ENCODE measurements at regions not wholly inside any gene's neighbourhood (a gene's known extent, or its start where the extent isn't known, plus 50 kb on each side); places are given as distances from the start of the nearest gene placed in this dataset.
A peak's percentile ranks its signal among the peaks of the same experiment; 100 is the strongest.
"Not testable (repeated sequence)": the region's sequence is repeated elsewhere in the genome, so short reads cannot be mapped to it uniquely, and the experiment has no call there.

DNA sequence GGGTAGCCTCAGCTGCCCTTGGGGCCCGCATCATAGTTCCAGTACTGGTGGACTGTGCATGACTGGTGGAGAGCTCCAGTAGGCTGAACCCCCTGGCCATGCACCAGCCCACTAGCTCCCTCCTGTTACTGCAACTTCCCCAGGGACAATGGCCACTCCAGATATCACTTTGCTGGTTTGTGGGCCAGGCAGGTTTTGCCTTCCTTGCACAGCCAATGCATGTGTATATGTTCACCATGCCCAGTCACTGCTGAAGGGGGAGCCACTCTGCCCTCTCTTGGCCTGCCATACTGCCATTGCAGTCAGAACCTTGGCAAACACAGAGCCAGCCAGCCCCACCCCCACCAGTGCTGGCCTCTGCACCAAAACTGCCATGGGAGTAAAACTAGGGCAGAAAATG, 2095.3 kb upstream of the RAG2 start:
- TF ChIP-seq, protein P1, sequence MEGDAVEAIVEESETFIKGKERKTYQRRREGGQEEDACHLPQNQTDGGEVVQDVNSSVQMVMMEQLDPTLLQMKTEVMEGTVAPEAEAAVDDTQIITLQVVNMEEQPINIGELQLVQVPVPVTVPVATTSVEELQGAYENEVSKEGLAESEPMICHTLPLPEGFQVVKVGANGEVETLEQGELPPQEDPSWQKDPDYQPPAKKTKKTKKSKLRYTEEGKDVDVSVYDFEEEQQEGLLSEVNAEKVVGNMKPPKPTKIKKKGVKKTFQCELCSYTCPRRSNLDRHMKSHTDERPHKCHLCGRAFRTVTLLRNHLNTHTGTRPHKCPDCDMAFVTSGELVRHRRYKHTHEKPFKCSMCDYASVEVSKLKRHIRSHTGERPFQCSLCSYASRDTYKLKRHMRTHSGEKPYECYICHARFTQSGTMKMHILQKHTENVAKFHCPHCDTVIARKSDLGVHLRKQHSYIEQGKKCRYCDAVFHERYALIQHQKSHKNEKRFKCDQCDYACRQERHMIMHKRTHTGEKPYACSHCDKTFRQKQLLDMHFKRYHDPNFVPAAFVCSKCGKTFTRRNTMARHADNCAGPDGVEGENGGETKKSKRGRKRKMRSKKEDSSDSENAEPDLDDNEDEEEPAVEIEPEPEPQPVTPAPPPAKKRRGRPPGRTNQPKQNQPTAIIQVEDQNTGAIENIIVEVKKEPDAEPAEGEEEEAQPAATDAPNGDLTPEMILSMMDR (IDR thresholded peaks at IDR 0.05; ENCODE audit: insufficient read depth, missing control alignments), result no peak
- no peak for DNase-seq (ENCODE audit: insufficient read length, low spot score)
- no peak for FAIRE-seq

DNA sequence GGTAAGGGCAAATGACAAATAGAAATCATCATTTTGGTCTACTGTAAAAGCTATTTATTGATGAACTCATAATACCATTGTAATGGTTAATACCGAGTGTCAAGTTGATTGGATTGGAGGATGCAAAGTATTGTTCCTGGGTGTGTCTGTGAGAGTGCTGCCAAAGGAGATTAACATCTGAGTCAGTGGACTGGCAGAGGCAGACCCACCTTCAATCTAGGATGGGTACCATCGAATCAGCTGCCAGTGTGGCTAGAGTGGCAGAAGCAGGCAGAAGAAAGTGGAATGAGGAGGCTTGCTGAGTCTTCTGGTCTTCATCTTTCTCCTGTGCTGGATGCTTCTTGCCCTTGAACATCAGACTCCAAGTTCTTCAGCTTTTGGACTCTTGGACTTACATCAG, 2092.2 kb upstream of the RAG2 start:
- DNase-seq (ENCODE audit: insufficient read length, low spot score); FAIRE-seq: not testable (repeated sequence)

DNA sequence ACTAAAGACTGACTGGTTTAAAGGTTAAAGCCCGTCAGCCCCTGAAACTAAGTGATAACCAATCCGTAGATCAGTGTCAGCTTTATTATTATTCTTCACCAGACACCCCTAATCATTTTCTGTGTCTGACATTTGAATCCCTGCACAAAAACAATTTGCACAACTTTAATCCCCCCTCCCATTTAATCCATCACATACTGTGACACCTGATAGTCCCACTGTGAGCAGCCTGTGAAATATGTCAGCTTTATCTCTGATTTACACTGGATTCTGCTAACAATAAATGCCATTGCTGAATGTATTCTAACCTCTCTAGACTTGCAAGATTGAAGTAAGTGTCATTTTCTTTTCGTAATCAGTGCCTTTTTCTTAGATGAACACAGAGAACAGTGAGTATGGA, 2089.0 kb upstream of the RAG2 start:
- FAIRE-seq (peak; percentile 21), DNase-seq (ENCODE audit: insufficient read length, low spot score) (no peak)
- TF ChIP-seq, protein P1 (IDR thresholded peaks at IDR 0.05; ENCODE audit: insufficient read depth, missing control alignments), result no peak

DNA sequence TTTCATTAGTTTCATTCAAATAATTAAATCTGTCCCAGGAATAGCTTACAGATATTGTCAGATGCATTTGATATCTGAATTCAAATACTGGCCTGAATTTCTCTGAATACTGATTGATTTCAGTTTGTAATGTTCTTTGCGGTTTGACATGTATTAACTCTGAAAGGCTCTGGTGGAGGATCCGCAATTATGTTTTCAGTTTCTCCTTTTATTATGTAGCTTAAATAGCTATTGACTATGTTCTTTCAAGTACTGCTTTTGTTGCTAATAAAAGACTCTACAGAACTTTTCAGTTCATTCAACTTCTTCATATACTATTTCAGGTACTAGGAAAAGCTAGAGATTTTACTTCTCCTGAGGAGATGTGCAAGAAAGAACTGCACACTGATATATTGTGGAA, 2085.4 kb upstream of the RAG2 start:
- TF ChIP-seq, protein P1 (IDR thresholded peaks at IDR 0.05; ENCODE audit: insufficient read depth, missing control alignments), result no peak
- DNase-seq (ENCODE audit: insufficient read length, low spot score) (no peak), FAIRE-seq (no peak)

DNA sequence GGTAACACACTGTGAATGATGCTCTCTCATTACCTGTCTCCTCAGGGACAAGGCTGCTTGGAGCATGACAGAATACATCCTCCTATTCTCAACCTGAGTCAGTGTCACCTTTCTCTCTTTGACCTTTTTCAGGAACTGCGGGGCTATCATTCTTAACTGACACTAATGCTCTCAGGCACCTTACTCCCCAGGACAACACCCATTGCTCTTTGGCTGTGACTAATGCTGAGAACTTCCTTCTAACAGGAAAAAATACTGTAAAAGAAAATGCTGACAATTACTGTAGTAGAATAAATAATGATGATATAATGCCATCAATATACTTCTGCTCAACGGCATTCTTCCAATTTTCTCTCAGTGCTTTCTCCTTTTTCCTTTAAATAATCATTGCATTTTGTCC, 2082.7 kb upstream of the RAG2 start:
- no peak for FAIRE-seq
- TF ChIP-seq, protein P1 (IDR thresholded peaks at IDR 0.05; ENCODE audit: insufficient read depth, missing control alignments), result no peak

DNA sequence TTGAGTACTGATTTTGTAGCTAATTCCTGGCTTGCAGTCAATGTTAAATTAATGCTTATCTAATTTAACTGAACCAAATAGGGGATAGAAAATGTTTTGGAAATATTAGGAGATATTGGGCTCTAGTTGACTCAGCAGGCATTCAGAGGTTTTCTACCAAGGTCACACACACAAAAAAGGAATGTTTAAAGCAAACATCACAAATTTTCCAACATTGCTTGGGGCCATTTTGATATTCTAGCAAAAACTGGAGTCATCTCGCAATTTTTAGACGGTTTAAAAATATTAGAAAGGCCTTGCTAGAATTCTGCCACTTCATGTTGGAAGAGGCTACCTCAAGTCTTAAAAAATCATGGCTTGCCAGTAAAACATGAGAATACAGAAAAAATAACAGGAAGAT, 2082.1 kb upstream of the RAG2 start:
- TF ChIP-seq, protein P1 (IDR thresholded peaks at IDR 0.05; ENCODE audit: insufficient read depth, missing control alignments), result no peak
- FAIRE-seq (no peak), DNase-seq (ENCODE audit: insufficient read length, low spot score) (no peak)

More for the DNA sequence above, 2082.7 kb upstream of the RAG2 start:
- no peak for DNase-seq (ENCODE audit: insufficient read length, low spot score)

DNA sequence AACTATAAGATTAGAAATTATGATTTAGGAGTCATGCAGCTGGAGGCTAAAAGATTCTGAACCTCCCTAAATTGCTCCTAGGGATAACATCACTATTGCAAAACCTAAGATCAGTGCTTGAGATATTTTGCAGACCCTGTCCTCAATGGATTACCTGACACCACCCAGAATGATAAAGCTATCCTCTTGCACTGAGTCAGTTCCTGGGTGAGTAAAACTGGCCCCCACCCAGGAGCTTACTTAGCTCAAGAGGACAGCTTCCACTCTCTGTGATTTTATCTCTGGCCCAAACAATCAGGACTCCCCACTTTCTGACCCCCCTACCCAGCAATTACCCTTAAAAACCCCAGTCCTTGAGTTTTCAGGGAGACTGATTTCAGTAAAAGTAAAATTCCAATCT, 2074.4 kb upstream of the RAG2 start:
- DNase-seq (ENCODE audit: insufficient read length, low spot score), result no peak
- TF ChIP-seq, protein P1 (IDR thresholded peaks at IDR 0.05; ENCODE audit: insufficient read depth, missing control alignments), result no peak
- FAIRE-seq, result no peak

DNA sequence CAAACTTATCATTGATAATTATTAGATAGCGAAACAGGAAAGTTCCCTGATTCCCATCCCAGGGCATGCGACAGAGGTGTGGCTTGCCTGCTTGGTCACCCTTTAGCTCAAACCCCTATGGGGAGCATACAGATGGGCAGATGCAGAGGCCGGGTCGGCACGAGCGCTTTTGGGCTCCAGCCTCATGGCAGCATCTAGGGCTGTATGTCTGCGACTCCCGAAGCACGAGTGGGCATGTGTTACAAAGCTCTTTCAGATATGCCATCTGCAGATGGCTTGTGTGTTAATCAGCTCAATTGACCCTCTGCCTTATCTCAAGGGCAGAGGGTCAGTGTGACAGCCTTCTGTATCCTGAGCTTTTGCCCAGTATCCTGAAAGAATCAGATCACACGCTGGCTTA, 2069.3 kb upstream of the RAG2 start:
- DNase-seq (ENCODE audit: insufficient read length, low spot score), result no peak
- no peak for FAIRE-seq
- TF ChIP-seq, protein P1 (IDR thresholded peaks at IDR 0.05; ENCODE audit: insufficient read depth, missing control alignments), result no peak
